ENCODE measurements at regions not wholly inside any gene's neighbourhood (a gene's known extent, or its start where the extent isn't known, plus 50 kb on each side); places are given as distances from the start of the nearest gene placed in this dataset.

- H3K27ac Mint-ChIP-seq: no peak overlapping the region
Observed at GRCh38 chr10:71032887-71033286, 144.5 kb upstream of the PCBD1 start.

GRCh38 chr10:71033396-71033980 is 145.1 kb upstream of the PCBD1 start:
- peak; percentile 26 for TF ChIP-seq CTCF (IDR thresholded peaks at IDR 0.05; ENCODE audit: unreplicated experiment)
- Mint-ChIP-seq H3K27ac (no peak overlapping the region), H3K4me3 (no peak overlapping the region), H3K9me3 (no peaks in the 10 kb centered on the region), H3K4me1 (peaks cover 4% of the 10 kb centered on the region), H3K36me3 (no peaks in the 10 kb centered on the region), H3K27me3 (ENCODE audit: low read depth) (peaks cover 19% of the 10 kb centered on the region)
- no peak for DNase-seq (ENCODE audit: low spot score in 2 of 2, unreplicated experiment in 2 of 2)

More at GRCh38 chr10:71032887-71033286, 144.5 kb upstream of the PCBD1 start:
- peaks cover 4% of the 10 kb centered on the region for H3K4me1 Mint-ChIP-seq
- peaks cover 19% of the 10 kb centered on the region for H3K27me3 Mint-ChIP-seq (ENCODE audit: low read depth)
- no peaks in the 10 kb centered on the region for H3K36me3 Mint-ChIP-seq
- H3K9me3 Mint-ChIP-seq: no peaks in the 10 kb centered on the region
- no peak for TF ChIP-seq CTCF (IDR thresholded peaks at IDR 0.05; ENCODE audit: unreplicated experiment)
- DNase-seq (ENCODE audit: low spot score in 2 of 2, unreplicated experiment in 2 of 2): no peak
- no peak overlapping the region for H3K4me3 Mint-ChIP-seq

- H3K4me1 Mint-ChIP-seq: peaks cover 4% of the 10 kb centered on the region
- no peak overlapping the region for H3K27ac Mint-ChIP-seq
- H3K4me3 Mint-ChIP-seq: no peak overlapping the region
Observed at GRCh38 chr10:71035511-71036296, 147.3 kb upstream of the PCBD1 start.

GRCh38 chr10:71036297-71036966 is 148.1 kb upstream of the PCBD1 start:
- Mint-ChIP-seq H3K36me3 (no peaks in the 10 kb centered on the region), H3K27ac (no peak overlapping the region), H3K9me3 (no peaks in the 10 kb centered on the region), H3K4me1 (peaks cover 6% of the 10 kb centered on the region), H3K27me3 (ENCODE audit: low read depth) (peaks cover 12% of the 10 kb centered on the region), H3K4me3 (no peak overlapping the region)
- TF ChIP-seq CTCF (IDR thresholded peaks at IDR 0.05; ENCODE audit: unreplicated experiment): no peak
- DNase-seq (ENCODE audit: low spot score in 2 of 2, unreplicated experiment in 2 of 2): no peak

More at GRCh38 chr10:71035511-71036296, 147.3 kb upstream of the PCBD1 start:
- Mint-ChIP-seq H3K36me3 (no peaks in the 10 kb centered on the region), H3K27me3 (ENCODE audit: low read depth) (peaks cover 18% of the 10 kb centered on the region), H3K9me3 (no peaks in the 10 kb centered on the region)
- DNase-seq (ENCODE audit: low spot score in 2 of 2, unreplicated experiment in 2 of 2): no peak
- TF ChIP-seq CTCF (IDR thresholded peaks at IDR 0.05; ENCODE audit: unreplicated experiment): no peak

- H3K4me1 Mint-ChIP-seq: peaks cover 6% of the 10 kb centered on the region
- H3K27me3 Mint-ChIP-seq (ENCODE audit: low read depth): peaks cover 12% of the 10 kb centered on the region
- no peaks in the 10 kb centered on the region for H3K9me3 Mint-ChIP-seq
- H3K36me3 Mint-ChIP-seq: no peaks in the 10 kb centered on the region
- no peak overlapping the region for H3K4me3 Mint-ChIP-seq
- H3K27ac Mint-ChIP-seq: no peak overlapping the region
- no peak for TF ChIP-seq CTCF (IDR thresholded peaks at IDR 0.05; ENCODE audit: unreplicated experiment)
- no peak for DNase-seq (ENCODE audit: low spot score in 2 of 2, unreplicated experiment in 2 of 2)
Observed at GRCh38 chr10:71038091-71038633, 149.8 kb upstream of the PCBD1 start.

All from mesothelial cell of epicardium (in vitro differentiated cells).